C4-2B (cell line): ENCODE measurements at regions not wholly inside any gene's neighbourhood (a gene's known extent, or its start where the extent isn't known, plus 50 kb on each side); places are given as distances from the start of the nearest gene placed in this dataset.

Experiments
- ZFX ChIP-seq: fragments of 450-650 bp; IDR thresholded peaks from 2 replicates; pipeline ENCODE4 v1.6.1; 2017
- TF ChIP-seq, protein P1 (sequence below): fragments of 450-650 bp; conservative IDR thresholded peaks from 2 replicates; pipeline ENCODE4 v1.5.1; 2017; ENCODE audit warnings: mild to moderate bottlenecking

GRCh38 chr10:128482052-128482451 lies 355.8 kb upstream of the MKI67 start:
- TF ChIP-seq, protein P1, sequence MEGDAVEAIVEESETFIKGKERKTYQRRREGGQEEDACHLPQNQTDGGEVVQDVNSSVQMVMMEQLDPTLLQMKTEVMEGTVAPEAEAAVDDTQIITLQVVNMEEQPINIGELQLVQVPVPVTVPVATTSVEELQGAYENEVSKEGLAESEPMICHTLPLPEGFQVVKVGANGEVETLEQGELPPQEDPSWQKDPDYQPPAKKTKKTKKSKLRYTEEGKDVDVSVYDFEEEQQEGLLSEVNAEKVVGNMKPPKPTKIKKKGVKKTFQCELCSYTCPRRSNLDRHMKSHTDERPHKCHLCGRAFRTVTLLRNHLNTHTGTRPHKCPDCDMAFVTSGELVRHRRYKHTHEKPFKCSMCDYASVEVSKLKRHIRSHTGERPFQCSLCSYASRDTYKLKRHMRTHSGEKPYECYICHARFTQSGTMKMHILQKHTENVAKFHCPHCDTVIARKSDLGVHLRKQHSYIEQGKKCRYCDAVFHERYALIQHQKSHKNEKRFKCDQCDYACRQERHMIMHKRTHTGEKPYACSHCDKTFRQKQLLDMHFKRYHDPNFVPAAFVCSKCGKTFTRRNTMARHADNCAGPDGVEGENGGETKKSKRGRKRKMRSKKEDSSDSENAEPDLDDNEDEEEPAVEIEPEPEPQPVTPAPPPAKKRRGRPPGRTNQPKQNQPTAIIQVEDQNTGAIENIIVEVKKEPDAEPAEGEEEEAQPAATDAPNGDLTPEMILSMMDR = no peak
- TF ChIP-seq ZFX = no peak
